CD1c-positive myeloid dendritic cell (primary cell): ENCODE measurements at regions not wholly inside any gene's neighbourhood (a gene's known extent, or its start where the extent isn't known, plus 50 kb on each side); places are given as distances from the start of the nearest gene placed in this dataset.

Experiments
- DNase-seq: peaks from one replicate; pipeline ENCODE4 v3.0.0-alpha.2; 2016; ENCODE audit errors: extremely low spot score

DNA sequence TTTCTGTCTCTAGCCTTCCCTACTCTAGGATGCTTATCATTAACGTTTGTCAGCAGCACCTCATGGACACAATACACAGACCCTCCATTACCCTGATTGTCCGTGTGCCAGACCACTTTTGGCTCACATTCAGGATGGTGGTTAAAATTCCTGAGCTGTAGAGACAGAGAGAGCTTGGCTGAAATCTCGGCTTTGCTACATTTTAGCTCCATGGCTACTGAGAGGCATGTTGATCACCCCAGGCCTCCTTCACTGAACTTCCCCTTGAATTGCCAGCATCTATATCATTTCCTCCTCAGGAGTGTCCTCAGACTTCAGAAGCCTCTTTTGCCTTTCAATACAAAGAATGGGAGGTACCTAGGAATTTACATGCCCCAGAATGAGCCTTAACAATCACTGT is 104.7 kb upstream of the ISL1 start:
- no peak for DNase-seq

DNA sequence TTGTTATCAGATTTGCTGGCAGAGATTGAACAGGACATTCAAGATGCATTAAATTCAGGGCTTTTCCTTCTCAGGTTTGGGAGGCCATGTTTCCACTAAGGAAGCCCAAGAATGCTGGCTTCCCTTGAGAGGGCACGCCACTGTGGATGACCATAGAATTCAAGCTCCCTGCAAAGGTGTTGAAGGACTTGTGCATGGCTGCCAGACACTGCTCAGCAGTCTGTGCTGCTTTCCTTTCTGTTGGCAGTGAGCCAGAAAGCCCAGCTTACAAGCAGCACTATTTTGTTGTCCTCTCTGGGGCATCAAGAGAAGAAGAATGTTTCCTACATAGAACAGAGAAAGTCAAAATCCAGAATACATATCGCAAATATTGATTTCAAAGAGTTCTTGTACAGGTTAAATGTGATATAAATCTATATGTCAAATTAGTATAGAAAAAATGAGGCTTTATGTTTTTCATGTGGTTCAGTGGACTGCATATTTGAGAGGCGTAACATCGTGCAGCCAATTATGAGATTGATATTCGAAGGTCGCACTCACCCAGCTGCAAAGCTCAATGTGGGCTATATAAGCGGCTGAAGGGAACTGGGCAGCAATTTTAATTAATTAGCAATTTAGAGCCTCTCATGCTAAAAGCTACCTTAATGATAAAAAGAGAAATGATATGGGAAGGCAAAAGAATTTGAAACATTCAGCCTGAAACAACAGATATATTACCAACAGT is 103.1 kb upstream of the ISL1 start:
- DNase-seq, result no peak

DNA sequence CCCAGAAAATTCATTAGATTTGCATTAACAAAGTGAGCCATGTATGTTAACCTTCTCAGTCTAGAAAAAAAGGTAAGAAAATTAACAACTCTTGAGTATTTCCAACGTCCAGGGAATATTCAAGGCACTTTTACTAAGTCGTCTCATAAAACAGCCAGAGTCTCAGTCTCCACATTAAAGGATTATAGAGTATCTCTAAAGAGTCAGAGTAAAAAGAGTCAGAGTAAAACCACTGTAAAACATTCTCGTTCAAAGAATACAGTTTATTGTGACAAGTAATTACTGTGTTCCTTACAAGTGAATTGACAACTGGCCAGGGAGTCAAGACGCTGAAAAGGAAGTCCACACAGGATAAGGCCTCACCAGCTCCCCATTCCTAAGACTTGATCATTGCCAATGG is 97.2 kb upstream of the ISL1 start:
- DNase-seq, result no peak

DNA sequence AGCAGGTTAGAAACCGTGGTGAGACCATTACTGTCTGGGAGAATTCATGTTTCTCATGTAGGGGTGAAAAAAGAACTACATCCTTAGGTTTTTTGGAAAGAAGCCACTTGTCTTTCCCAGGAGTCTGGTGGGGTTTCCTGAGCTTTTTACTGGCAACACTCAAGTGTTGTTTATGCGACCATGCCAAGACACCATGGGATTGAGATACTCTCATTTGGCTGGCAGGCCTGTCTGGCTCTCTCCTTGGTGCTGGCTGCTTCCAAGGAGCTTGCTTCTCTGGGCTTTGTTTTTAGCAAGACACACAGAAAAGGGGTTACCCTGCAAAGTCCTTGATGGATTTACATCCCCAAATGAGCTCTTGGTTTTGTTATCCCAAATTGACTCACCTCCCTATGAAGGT is 80.9 kb upstream of the ISL1 start:
- DNase-seq, result no peak

DNA sequence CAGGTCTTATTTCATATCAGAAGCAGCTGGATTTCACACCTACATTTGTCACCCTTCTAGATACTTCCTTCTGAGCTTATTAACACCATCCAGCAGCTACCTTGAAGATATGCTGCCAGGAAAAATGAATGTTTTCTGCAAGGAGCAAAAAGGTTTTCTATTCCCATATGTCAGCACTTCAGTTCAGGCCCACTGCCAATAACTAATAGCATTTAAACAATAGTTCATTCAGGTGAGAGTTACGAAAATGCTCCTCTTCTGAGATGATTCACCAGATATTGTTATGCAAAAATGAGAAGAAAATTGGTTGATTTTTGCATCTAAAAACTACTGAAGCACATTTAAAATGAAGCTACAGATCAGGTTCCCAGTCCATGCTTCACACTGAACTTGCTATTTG is 56.4 kb upstream of the ISL1 start:
- no peak for DNase-seq
